GM12878 (cell line): ENCODE measurements at regions not wholly inside any gene's neighbourhood (a gene's known extent, or its start where the extent isn't known, plus 50 kb on each side); places are given as distances from the start of the nearest gene placed in this dataset.

Experiments used
- ATAC-seq: fragments of 200-7000 bp; cut with Tn5 transposase; 3 replicates; pipeline ENCODE4 v1.9.1; 2020; ENCODE audit warnings: mild to moderate bottlenecking, moderate library complexity
- BruUV-seq: library from RNA; stranded (reverse); fragments of 400-500 nt; replicated peaks from 2 replicates; lab custom pipeline; 2021; lab: Mats Ljungman, UMichigan
- CTCF ChIA-PET: fragments of 300-600 bp; sonication (Branson Sonifier 250); formaldehyde crosslinking; extraction: SDS; loops from one replicate; lab custom pipeline; 2021; ENCODE audit warnings: inconsistent platforms; lab: Yijun Ruan, JAX
- POLR2A ChIA-PET: fragments of 350-600 bp; formaldehyde crosslinking; extraction: SDS; loops from one replicate; lab custom pipeline; 2021; ENCODE audit warnings: inconsistent platforms; lab: Charles Lee
- RAD21 ChIA-PET: fragments of 300-600 bp; sonication (Branson Sonifier 250); formaldehyde crosslinking; loops from one replicate; lab custom pipeline; 2023; ENCODE audit warnings: antibody characterized with exemption; ENCODE audit not compliant: unreplicated experiment; lab: Charles Lee
- SMC1A ChIA-PET: fragments of 300-600 bp; sonication (Branson Sonifier 250); formaldehyde crosslinking; loops from one replicate; lab custom pipeline; 2023; ENCODE audit not compliant: unreplicated experiment, uncharacterized antibody; lab: Charles Lee
- DNase-seq: peaks from one replicate; pipeline ENCODE4 v3.0.0-alpha.2; 2011; ENCODE audit warnings: low read depth, low spot score
- FAIRE-seq: peaks from 3 replicates; lab custom pipeline; 2011; peaks lifted over from hg19 to GRCh38; lab: Jason Lieb, UNC
- H2AFZ ChIP-seq: 2 replicates; pipeline ENCODE4 v1.6.0; 2011; ENCODE audit warnings: low read depth, low read length, control low read depth; ENCODE audit not compliant: control insufficient read depth
- H3K27ac ChIP-seq: 2 replicates; pipeline ENCODE4 v1.5.1; 2011; ENCODE audit warnings: control low read depth; ENCODE audit not compliant: control insufficient read depth, insufficient read depth
- H3K27me3 ChIP-seq, 2 experiments: replicated peaks in 1 of 2; 2 replicates each; pipeline versions ENCODE4 v1.6.0 to v1.6.1; 2011; ENCODE audit warnings: low read length in 1 of 2; ENCODE audit not compliant: control insufficient read depth in 2 of 2, insufficient read depth in 2 of 2
- H3K36me3 ChIP-seq, 2 experiments: 2 replicates each; pipeline ENCODE4 v1.5.1; 2011; ENCODE audit warnings: low read length in 1 of 2; ENCODE audit not compliant: control insufficient read depth in 2 of 2, insufficient read depth in 2 of 2
- H3K4me1 ChIP-seq: 2 replicates; pipeline ENCODE4 v1.6.1; 2011; ENCODE audit warnings: mild to moderate bottlenecking, low read length, moderate library complexity, mixed read lengths; ENCODE audit not compliant: control insufficient read depth, insufficient read depth
- H3K4me2 ChIP-seq: 2 replicates; pipeline ENCODE4 v1.6.0; 2011; ENCODE audit warnings: control low read depth; ENCODE audit not compliant: control insufficient read depth, insufficient read depth
- H3K4me3 ChIP-seq: fragments of 200-600 bp; sonication (generic); 2 replicates; pipeline ENCODE4 v1.5.1; 2016
- H3K79me2 ChIP-seq: 2 replicates; pipeline ENCODE4 v1.6.0; 2011; ENCODE audit warnings: low read length; ENCODE audit not compliant: control insufficient read depth, insufficient read depth
- H3K9ac ChIP-seq: 2 replicates; pipeline ENCODE4 v1.8.0; 2011; ENCODE audit warnings: low read length, control low read depth, mixed read lengths; ENCODE audit not compliant: control insufficient read depth, insufficient read depth
- H3K9me3 ChIP-seq: replicated peaks from 3 replicates; pipeline ENCODE4 v1.5.1; 2011; ENCODE audit warnings: mild to moderate bottlenecking, low read length; ENCODE audit not compliant: control insufficient read depth, insufficient read depth
- H4K20me1 ChIP-seq: 2 replicates; pipeline ENCODE4 v1.6.0; 2011; ENCODE audit not compliant: control insufficient read depth, insufficient read depth
- CBFB ChIP-seq: IDR thresholded peaks from 2 replicates; pipeline ENCODE4 v1.6.1; 2016; ENCODE audit warnings: antibody characterized with exemption, low read depth
- FOXK2 ChIP-seq: fragments of 450-650 bp; IDR thresholded peaks from 2 replicates; pipeline ENCODE4 v1.6.1; 2017; ENCODE audit warnings: mild to moderate bottlenecking, moderate library complexity
- NR2F1 ChIP-seq: fragments of 450-650 bp; conservative IDR thresholded peaks from 2 replicates; pipeline ENCODE4 v1.6.1; 2017; ENCODE audit warnings: mild to moderate bottlenecking
- POU2F2 ChIP-seq: IDR thresholded peaks from 3 replicates; pipeline ENCODE4 v1.6.1; 2011; ENCODE audit warnings: low read depth, mild to moderate bottlenecking, low read length, borderline replicate concordance
- WGBS: methylation state at CpG from one replicate; pipeline ENCODE4 v1.1.6; 2016; ENCODE audit warnings: low lambda C conversion rate; ENCODE audit not compliant: insufficient replicate concordance, insufficient coverage; ENCODE audit errors: missing lambda C conversion rate; 5-methylcytosine and 5-hydroxymethylcytosine counted together
- in situ Hi-C: fragments of 300-500 bp; cut with MboI; formaldehyde crosslinking; loops from 9 replicates; pipeline ENCODE4 v1.14.3; 2018; ENCODE audit warnings: mixed read lengths
- intact Hi-C: fragments of 100-400 bp; cut with micrococcal nuclease; formaldehyde crosslinking; loops from one replicate; pipeline ENCODE4 v1.14.2; 2022; ENCODE audit not compliant: unreplicated experiment
- TF ChIP-seq, protein P1 (sequence below): fragments of 150-350 bp; IDR thresholded peaks from 2 replicates; pipeline ENCODE4 v1.6.1; 2014; ENCODE audit warnings: mild to moderate bottlenecking, low read depth, low read length
- TF ChIP-seq, protein P2 (sequence below): fragments of 450-650 bp; conservative IDR thresholded peaks from 2 replicates; pipeline ENCODE4 v1.6.1; 2017; ENCODE audit warnings: mild to moderate bottlenecking, moderate library complexity

GRCh38 chr1:232213928-232214327, 416.0 kb downstream of the SIPA1L2 start:
- Histone ChIP-seq H2AFZ (no peak overlapping the region), H3K4me3 (no peak overlapping the region), H3K4me1 (no peaks in the 10 kb centered on the region), H3K79me2 (no peaks in the 10 kb centered on the region), H3K9ac (no peak overlapping the region), H4K20me1 (no peaks in the 10 kb centered on the region), H3K36me3 (no peaks in the 10 kb centered on the region), H3K4me2 (no peak overlapping the region), H3K27me3 (no peaks in the 10 kb centered on the region; a peak in 1 of 4 replicates), H3K9me3 (no peaks in the 10 kb centered on the region), H3K27ac (no peak overlapping the region)
- RAD21 ChIA-PET = no interaction called here
- BruUV-seq = no TSS peak
- WGBS = 0% methylated on average over 1 of the region's 1 CpG
- in situ Hi-C loops = no loop called here
- SMC1A ChIA-PET = no interaction called here
- DNase-seq (no peak), ATAC-seq (no peak), FAIRE-seq (no peak)
- CTCF ChIA-PET = no interaction called here
- intact Hi-C loops = no loop called here
- POLR2A ChIA-PET = no interaction called here
- no peak for TF ChIP-seq POU2F2
- no peak for TF ChIP-seq FOXK2
- TF ChIP-seq, protein P1, sequence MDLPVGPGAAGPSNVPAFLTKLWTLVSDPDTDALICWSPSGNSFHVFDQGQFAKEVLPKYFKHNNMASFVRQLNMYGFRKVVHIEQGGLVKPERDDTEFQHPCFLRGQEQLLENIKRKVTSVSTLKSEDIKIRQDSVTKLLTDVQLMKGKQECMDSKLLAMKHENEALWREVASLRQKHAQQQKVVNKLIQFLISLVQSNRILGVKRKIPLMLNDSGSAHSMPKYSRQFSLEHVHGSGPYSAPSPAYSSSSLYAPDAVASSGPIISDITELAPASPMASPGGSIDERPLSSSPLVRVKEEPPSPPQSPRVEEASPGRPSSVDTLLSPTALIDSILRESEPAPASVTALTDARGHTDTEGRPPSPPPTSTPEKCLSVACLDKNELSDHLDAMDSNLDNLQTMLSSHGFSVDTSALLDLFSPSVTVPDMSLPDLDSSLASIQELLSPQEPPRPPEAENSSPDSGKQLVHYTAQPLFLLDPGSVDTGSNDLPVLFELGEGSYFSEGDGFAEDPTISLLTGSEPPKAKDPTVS = no peak
- TF ChIP-seq NR2F1 = no peak
- no peak for TF ChIP-seq CBFB
- TF ChIP-seq, protein P2, sequence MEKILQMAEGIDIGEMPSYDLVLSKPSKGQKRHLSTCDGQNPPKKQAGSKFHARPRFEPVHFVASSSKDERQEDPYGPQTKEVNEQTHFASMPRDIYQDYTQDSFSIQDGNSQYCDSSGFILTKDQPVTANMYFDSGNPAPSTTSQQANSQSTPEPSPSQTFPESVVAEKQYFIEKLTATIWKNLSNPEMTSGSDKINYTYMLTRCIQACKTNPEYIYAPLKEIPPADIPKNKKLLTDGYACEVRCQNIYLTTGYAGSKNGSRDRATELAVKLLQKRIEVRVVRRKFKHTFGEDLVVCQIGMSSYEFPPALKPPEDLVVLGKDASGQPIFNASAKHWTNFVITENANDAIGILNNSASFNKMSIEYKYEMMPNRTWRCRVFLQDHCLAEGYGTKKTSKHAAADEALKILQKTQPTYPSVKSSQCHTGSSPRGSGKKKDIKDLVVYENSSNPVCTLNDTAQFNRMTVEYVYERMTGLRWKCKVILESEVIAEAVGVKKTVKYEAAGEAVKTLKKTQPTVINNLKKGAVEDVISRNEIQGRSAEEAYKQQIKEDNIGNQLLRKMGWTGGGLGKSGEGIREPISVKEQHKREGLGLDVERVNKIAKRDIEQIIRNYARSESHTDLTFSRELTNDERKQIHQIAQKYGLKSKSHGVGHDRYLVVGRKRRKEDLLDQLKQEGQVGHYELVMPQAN = no peak
